NCI-H2227 treated with DMSO at 0.1 percent for 48 hours (cell line): ENCODE measurements at regions not wholly inside any gene's neighbourhood (a gene's known extent, or its start where the extent isn't known, plus 50 kb on each side); places are given as distances from the start of the nearest gene placed in this dataset.

ENCODE experiments used
- DNase-seq: peaks from one replicate; lab custom pipeline; 2025; lab: John Stamatoyannopoulos, UW

- DNase-seq = no peak
These were observed 102.5 kb upstream of the RGS4 start for GRCh38 chr1:162966613-162967012.

- DNase-seq = no peak
These were observed 103.9 kb upstream of the CCDC190 start for GRCh38 chr1:162964901-162965300.

DNA sequence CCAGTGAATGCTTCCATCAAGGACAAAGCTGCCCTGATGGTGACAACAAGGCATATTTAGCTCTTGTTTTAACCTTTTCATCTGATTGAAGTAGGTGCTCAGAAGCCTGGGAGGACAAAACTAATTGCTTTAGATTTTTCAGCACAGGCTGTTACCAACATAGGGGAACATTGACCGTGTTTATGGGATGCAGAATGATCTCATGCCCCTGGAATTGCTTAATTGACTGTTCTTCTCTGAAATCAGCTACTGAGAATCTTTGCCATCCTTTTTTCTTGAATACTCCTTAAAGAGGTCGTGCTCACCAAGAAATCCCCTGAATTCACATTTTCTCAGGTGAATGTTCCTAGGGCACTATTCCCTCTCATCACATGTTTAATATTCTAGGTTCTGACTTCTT, 95.9 kb upstream of the CCDC190 start:
- no peak for DNase-seq

DNA sequence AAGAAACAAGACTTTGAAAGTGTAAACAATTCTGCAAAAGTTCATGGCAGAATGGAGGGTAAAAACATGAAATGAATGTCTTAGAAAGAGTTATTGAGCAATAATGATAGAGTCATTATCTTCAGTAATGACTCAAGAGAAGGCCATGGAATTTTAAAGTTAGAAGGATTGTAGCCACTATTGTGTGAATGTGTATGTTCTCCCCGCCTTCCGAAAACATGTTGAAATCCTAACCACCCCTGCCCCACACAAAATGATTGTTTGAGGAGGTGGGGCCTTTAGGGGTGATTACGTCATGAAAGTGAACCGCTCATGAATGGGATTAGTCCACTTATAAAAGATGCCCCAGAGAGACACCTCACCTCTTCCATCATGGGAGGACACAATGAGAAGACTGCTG, 93.8 kb upstream of the CCDC190 start:
- no peak for DNase-seq

- DNase-seq = no peak
These were observed 92.0 kb upstream of the CCDC190 start for GRCh38 chr1:162952956-162953355.

GRCh38 chr1:162951553-162952315, 90.8 kb upstream of the CCDC190 start:
- DNase-seq = no peak

GRCh38 chr1:162950187-162950586, 89.2 kb upstream of the CCDC190 start:
- DNase-seq = no peak

DNA sequence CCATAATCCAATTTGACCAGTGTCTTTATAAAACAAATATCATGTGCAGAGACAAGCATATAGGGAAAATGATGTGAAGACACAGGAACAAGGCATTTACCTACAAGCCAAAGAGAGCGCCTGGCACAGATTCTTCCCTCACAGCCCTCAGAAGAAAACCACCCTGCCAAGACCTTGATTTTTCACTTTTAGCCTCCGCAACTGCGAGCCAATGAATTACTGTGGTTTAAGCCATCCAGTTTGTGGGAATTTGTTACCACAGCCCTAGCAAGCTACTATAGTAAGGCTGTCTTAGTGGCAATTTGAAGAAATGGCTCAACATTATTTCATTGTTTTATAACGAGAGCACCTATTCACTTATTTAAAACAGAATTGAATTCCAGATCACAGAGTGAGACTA, 85.7 kb upstream of the CCDC190 start:
- DNase-seq = no peak

- peak; percentile 21 for DNase-seq
These were observed 84.1 kb upstream of the CCDC190 start for GRCh38 chr1:162944974-162945674.

- DNase-seq = no peak
These were observed 82.6 kb upstream of the CCDC190 start for GRCh38 chr1:162943622-162944021.

DNA sequence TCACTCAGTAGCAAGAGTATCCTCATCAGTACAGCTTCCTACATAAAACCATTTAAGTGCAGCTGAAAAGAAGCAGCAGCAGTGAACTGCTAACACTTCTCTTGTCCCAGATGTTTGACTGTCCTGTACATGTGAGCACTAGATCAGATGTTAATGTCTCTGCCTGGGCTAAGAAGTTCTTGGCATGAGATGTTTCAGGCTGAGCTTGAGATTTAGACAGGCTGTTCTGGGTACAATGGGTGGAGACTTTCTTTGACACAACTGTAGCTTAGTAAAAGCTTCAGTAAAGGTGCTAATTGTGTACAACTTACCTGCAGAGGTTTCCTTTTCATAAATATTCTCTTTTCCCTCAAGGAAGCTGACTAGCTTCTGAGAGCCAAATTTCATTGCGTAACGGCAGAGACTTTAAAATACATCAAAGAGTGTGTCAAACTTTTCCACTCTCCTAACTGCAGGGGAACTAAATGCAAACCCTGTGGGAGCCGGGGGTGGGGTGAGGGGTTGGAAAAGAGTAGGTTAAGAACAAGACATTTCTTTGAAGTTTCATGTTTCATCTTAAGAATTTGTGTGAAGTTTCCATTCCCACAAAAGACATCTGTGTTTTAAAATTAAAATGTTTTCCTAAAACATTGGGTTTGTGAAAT, 82.1 kb upstream of the CCDC190 start:
- DNase-seq = no peak

- DNase-seq = no peak
These were observed 80.0 kb upstream of the CCDC190 start for GRCh38 chr1:162941024-162941423.

- peak; percentile 5 for DNase-seq
These were observed 78.1 kb upstream of the CCDC190 start for GRCh38 chr1:162939035-162939434.

DNA sequence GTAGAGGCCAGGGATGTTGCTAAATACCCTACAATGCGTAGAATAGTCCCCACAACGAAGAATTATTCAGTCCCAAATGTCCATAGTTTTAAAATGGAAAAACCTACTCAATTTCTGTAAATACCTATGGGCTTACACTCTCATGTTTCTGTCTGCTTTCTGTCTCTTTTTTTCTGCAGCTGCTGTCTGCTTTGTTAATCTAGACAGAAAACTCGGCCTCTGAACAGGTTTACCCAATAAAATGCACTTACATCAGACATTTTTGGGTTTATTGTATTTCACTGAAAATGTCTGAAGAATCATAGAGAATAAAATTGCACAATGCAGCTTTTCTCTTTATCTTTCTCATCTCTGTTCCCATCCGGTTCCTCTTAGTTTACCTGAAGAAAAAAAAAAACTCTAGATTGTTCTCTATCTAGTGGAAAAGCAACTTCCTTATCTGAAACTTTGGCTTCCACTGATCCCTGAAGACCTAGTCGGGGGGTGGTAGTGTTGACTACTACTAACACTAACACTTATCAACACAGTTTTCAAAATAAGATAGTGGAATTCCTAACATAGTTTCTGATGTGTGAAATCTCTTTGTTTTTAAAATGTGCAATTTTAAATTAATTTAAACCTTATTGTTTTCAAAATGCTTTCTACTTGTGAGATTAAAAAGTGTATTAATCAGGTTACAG, 76.9 kb upstream of the CCDC190 start:
- DNase-seq = no peak

DNA sequence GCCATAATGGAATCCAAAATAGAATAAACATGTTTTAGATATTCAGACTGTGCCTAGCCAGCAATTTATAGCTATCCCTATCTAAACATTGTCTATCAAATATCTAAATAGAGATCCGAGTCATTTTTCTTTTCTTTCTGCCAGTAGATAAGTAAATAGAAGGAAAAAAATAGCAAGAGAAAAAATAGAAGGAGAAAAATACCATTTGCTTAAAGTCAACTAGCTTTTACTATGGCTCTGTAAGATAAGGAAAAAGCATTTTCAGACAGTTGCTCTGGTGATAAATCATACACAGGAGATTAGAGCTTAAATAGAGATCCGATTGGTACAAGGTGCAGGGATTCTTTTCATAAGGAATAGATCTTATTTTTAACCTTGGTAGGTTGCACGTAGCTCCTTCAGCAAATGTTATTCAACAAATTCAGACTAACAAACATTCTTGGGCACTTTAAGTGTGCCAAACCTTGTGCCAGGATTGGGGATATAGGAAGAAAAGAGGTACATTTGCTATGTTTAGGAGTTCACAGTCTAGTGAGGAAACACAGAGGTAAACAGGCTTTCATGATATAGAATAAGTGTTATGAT, 70.1 kb upstream of the CCDC190 start:
- DNase-seq = no peak

- no peak for DNase-seq
These were observed 69.6 kb upstream of the CCDC190 start for GRCh38 chr1:162930532-162930931.

- DNase-seq = no peak
These were observed 68.2 kb upstream of the CCDC190 start for GRCh38 chr1:162929177-162929576.

DNA sequence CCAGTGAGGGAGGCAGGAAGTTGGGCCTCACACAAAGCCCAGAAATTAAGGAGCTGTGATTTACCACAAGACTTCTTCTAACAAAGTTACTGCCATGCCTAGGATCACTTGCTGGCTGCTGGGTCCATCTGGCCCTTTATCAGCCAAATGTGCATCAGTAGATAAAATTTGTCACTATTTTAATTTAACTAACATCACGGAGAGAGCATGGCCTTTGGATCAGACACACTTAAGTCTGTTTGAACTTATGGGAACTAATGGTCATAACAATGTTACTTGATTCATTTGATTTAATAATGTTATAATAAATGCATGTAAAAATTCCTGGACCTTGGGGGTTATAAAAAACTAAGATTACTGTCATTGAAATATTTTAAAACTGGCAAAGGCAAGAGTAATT, 67.2 kb upstream of the CCDC190 start:
- no peak for DNase-seq

DNA sequence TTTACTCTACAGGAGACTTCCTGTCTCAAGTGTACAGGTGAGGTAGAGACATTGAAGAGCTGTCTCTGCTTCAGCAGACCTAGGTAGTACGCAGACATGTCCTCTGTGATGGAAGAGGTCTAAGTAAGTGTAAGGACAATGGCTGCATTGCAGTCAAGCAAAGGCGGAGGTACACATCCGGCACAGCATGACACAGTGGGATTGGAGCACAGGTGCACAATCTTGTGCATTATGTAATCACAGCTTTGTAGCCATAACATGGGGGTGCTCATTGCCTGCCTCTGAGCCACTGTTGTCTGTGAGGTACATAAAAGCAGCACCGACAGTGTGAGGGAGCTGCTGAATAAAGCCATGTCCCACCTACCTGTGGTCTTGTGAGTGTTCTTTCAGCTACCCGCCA, 66.4 kb upstream of the CCDC190 start:
- DNase-seq = no peak

DNA sequence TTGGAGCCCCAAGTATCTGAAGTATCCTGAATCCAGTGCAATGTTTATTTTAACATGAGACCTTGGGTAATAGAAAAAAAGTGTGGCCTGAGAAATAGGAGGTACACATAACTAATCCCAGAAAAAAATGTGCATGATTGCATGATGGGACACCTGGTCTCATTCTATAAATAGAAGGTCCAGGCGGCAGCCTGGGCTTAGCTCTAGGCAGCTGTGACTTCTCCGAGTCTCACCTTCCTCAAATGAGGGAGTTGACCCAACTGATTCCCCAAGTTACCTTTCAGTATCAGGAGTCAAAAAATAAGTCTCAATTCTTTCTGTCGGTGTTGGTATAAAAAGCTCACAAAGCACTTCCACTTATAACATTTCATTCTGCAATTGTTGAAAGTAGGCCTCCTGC, 65.9 kb upstream of the CCDC190 start:
- no peak for DNase-seq

DNA sequence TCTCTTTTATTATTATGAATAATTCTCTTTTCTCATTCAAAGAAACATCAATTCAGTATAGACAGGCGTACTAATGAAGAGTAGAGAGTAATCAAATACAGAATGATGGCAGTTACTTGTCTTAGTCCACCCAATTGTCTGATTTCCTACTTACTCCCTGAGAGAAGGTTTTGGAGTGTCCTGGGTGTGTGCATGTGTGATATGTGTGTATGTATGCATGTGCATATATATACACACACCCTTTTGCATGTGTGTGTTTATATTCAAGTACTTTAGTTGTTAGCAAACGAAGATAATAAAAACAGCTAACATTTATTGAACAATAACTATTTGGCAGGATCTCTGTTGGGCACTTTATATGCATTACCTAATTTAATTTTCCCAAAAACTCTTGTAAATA, 63.2 kb upstream of the CCDC190 start:
- DNase-seq = no peak

DNA sequence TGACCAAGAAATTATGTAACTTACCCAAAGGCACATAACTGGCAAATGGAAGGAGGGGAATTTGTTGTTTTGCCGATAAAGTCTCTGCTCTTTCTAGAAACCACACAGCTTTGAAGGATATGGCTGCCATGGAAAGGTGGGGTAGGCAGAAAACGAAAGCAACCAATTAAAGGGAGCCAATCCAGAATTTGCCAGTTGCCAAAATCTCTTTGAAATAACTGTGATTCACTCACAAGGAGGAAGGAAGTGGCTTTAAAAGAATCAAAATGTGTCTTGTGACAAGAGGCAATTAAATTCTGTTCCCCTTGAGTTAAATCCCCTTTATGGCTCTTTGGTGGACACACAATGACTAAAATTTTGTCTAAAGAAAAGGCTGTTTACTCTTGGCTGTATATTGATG, 61.2 kb upstream of the CCDC190 start:
- no peak for DNase-seq
